Stimulated activated naive CD4-positive, alpha-beta T cell treated with Interleukin-2 at 50 U/mL for 16 hours (primary cell): ENCODE measurements at regions not wholly inside any gene's neighbourhood (a gene's known extent, or its start where the extent isn't known, plus 50 kb on each side); places are given as distances from the start of the nearest gene placed in this dataset.

Source experiments
- DNase-seq: peaks from one replicate; lab custom pipeline; 2025; lab: John Stamatoyannopoulos, UW

GRCh38 chr3:194973366-194974000, 287.8 kb downstream of the FAM43A start:
- DNase-seq, result no peak

GRCh38 chr3:194974468-194975135, 288.9 kb downstream of the FAM43A start:
- DNase-seq, result no peak

- no peak for DNase-seq
These were observed 290.4 kb downstream of the FAM43A start for GRCh38 chr3:194976049-194976451.

GRCh38 chr3:194976874-194977273, 291.2 kb downstream of the FAM43A start:
- DNase-seq, result no peak

GRCh38 chr3:194977356-194977755, 291.7 kb downstream of the FAM43A start:
- no peak for DNase-seq

- no peak for DNase-seq
These were observed 291.8 kb downstream of the XXYLT1 start for GRCh38 chr3:194979173-194979572.

- no peak for DNase-seq
These were observed 288.5 kb downstream of the XXYLT1 start for GRCh38 chr3:194982472-194982871.

- no peak for DNase-seq
These were observed 287.8 kb downstream of the XXYLT1 start for GRCh38 chr3:194983121-194983520.

- no peak for DNase-seq
These were observed 287.3 kb downstream of the XXYLT1 start for GRCh38 chr3:194983620-194984019.

- no peak for DNase-seq
These were observed 286.9 kb downstream of the XXYLT1 start for GRCh38 chr3:194984066-194984465.

- no peak for DNase-seq
These were observed 286.3 kb downstream of the XXYLT1 start for GRCh38 chr3:194984622-194985021.

GRCh38 chr3:194985031-194985578, 285.9 kb downstream of the XXYLT1 start:
- DNase-seq, result no peak

GRCh38 chr3:194986208-194987043, 284.5 kb downstream of the XXYLT1 start:
- DNase-seq, result no peak

- no peak for DNase-seq
These were observed 283.1 kb downstream of the XXYLT1 start for GRCh38 chr3:194987571-194988494.

GRCh38 chr3:194988495-194989165, 282.3 kb downstream of the XXYLT1 start:
- no peak for DNase-seq

- DNase-seq, result no peak
These were observed 281.7 kb downstream of the XXYLT1 start for GRCh38 chr3:194989241-194989640.

GRCh38 chr3:194990454-194991337, 280.3 kb downstream of the XXYLT1 start:
- DNase-seq, result no peak

- no peak for DNase-seq
These were observed 279.7 kb downstream of the XXYLT1 start for GRCh38 chr3:194991338-194991654.

GRCh38 chr3:194993896-194994295, 277.1 kb downstream of the XXYLT1 start:
- no peak for DNase-seq

GRCh38 chr3:194994551-194994981, 276.4 kb downstream of the XXYLT1 start:
- DNase-seq, result no peak
